HG03159 (cell line): ENCODE measurements at regions not wholly inside any gene's neighbourhood (a gene's known extent, or its start where the extent isn't known, plus 50 kb on each side); places are given as distances from the start of the nearest gene placed in this dataset.
"Not testable (repeated sequence)": the region's sequence is repeated elsewhere in the genome, so short reads cannot be mapped to it uniquely, and the experiment has no call there.

Source experiments
- ATAC-seq: cut with Tn5 transposase; IDR thresholded peaks from one replicate; pipeline ENCODE4 v1.9.1; 2021; ENCODE audit warnings: mild to moderate bottlenecking, moderate library complexity; ENCODE audit not compliant: unreplicated experiment

DNA sequence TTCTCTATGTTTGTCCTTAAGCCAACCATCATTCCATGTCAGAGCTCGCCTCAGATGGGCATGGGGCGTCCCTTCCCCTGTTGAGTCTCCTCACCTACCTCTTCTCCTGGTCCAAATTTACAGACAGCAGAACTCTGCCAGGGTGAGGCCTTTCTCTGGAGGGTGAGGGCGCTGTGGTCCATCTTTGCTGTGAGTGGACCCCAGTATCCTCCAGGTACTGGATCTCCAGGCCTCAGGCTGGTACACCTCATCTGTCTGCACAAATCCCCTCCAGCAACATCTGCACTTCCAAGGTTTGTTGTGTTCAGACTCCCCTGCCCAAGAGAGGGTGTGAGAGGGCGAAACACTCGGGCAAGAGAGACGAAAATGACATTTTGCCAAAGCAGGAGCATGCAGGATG lies 63.9 kb upstream of the EDAR start:
- no peak for ATAC-seq

DNA sequence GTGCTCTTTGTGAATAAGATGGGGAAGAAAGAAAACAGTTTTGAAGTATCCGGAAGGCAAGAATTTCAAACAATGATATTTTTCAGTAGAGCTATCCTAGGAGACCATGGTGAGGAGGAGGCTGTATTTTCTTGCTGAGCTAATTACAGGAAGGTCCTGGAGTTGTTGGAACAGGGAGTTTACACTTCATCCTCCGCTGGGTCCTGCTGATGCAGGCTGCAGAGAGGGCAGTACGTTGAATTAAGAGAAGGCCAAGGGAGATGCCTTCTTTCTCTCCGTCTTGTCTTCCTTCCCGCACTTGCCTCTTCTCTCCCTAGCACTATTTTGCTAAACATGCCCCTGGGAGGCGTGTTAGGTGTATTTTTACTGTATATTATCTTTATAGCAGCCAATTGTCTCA lies 60.0 kb upstream of the EDAR start:
- no peak for ATAC-seq

DNA sequence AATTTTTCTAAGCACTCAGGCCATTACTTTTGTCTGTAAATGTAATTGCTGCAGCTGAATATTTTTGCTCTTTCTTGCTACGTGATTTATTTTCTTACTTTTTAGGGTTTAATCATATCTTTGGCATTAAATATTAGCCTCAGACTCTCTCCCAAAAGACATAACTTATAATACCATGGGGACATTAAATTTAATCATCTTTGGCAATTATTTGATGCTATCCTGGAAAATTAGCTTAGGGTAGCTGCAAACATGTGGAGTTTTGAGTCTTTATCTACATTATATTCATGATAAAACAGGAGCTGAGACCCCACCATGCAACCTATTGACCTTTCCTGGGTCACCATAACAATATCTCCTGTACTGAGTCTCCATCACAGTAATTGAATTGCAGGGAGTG lies 59.1 kb upstream of the EDAR start:
- ATAC-seq = no peak

DNA sequence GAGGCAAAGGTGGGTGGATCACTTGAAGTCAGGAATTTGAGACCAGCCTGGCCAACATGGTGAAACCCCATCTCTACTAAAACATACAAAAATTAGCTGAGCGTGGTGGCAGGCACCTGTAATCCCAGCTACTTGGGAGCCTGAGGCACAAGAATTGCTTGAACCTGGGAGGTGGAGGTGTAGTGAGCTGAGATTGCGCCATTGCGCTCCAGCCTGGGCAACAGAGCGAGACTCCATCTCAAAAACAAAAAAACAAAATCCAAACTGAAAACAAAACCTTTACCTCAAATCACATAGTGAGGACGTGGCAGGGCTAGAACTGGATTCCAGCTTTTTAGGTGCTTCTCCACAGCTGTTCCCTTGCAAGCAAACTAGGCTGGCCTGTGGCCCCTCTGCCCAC lies 58.5 kb upstream of the EDAR start:
- ATAC-seq = not testable (repeated sequence)

DNA sequence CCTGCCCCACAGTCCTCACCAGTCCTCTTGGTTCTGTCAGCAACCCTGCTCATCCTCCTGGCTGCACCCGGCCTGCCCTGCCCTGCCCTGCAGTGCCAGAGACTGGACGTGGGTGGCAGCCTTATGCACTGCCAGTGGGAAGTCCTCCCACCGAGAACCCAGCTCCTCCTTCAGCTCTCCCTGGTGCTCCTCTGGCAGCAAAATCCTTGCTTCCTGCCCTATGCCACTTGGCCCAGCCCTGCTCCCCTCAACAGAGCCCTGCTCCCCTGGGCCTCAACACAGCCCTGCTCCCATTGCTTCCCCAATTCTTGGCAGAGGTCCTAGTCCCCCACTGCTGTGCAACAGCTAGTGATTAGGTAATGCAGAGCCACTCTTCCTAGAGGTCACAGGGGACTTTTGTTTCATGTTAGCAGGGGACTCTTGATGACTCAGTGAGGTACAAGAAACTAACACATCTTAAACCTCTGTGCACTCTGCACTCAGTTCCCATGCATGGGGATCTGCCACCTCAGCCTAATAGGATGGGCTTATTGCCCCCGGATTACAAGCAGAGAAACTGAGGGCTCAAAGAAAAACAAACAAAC lies 58.0 kb upstream of the EDAR start:
- ATAC-seq = peak; percentile 53

DNA sequence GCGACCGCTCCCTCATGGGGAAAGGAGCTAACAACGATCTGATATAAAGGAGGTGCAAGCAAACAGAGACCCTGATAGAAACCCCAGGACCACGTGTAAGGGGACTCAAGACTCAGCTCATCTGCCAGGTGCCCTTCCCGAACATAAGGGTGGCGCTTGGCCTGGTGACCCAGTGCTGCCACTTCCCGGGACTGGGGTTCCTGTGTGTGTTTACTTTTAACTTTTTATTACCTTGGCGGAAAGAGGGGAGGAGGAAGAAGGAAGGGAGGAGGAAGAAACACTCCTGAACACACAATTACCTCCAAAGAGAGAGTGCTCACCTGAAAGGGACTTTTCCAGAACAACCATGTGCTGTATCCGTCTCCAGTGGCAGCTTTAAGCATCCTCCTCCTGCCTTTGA lies 56.5 kb upstream of the EDAR start:
- ATAC-seq = no peak

DNA sequence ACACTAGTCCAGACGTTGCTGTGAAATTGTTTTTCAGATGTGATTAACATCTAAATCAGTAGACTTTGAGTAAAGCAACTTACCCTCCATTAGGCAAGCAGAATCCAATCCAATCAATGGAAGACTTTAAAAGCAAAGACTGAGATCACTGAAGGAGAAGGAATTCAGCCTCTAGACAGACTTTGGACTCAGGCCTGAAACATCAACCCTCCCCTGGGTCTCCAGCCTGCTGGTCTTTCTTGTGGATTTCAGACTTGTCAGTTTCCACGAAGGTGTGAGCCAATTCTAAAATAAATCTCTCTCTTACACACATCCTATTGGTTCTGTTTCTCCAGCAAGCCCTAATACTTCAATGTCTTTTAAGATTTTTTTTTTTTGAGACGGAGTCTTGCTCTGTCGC lies 50.0 kb upstream of the EDAR start:
- no peak for ATAC-seq
